CD8-positive, alpha-beta memory T cell (primary cell): ENCODE measurements at regions not wholly inside any gene's neighbourhood (a gene's known extent, or its start where the extent isn't known, plus 50 kb on each side); places are given as distances from the start of the nearest gene placed in this dataset.
"Not testable (repeated sequence)": the region's sequence is repeated elsewhere in the genome, so short reads cannot be mapped to it uniquely, and the experiment has no call there.

Experiments
- CTCF ChIA-PET: fragments of 350-600 bp; sonication (Branson Sonifier 250); formaldehyde crosslinking; loops from one replicate; lab custom pipeline; 2021; ENCODE audit warnings: antibody characterized with exemption; lab: Charles Lee
- POLR2A ChIA-PET: fragments of 350-600 bp; sonication (Branson Sonifier 250); formaldehyde crosslinking; loops from one replicate; lab custom pipeline; 2021; ENCODE audit warnings: antibody characterized with exemption; lab: Charles Lee
- DNase-seq, 5 donors: peaks; one replicate each; pipeline versions ENCODE4 v3.0.0 to v3.0.0-alpha.2; 2020 to 2022; ENCODE audit warnings: mixed read lengths in 1 of 5
- H3K27ac ChIP-seq: one replicate; pipeline ENCODE4 v1.7.0; 2013; ENCODE audit warnings: low read depth, mild to moderate bottlenecking, low read length, moderate library complexity
- H3K27me3 ChIP-seq: 2 replicates; pipeline ENCODE4 v1.7.0; 2013; ENCODE audit warnings: low read length, mild to moderate bottlenecking; ENCODE audit not compliant: insufficient read depth, poor library complexity, severe bottlenecking
- H3K36me3 ChIP-seq: 2 replicates; pipeline ENCODE4 v1.7.0; 2013; ENCODE audit warnings: mild to moderate bottlenecking, low read length, moderate library complexity; ENCODE audit not compliant: insufficient read depth
- H3K4me1 ChIP-seq: 2 replicates; pipeline ENCODE4 v1.7.0; 2013; ENCODE audit warnings: mild to moderate bottlenecking, low read length, moderate library complexity; ENCODE audit not compliant: insufficient read depth
- H3K4me3 ChIP-seq: 2 replicates; pipeline ENCODE4 v1.7.0; 2013; ENCODE audit warnings: mild to moderate bottlenecking, low read length
- H3K9me3 ChIP-seq: 2 replicates; pipeline ENCODE4 v1.7.0; 2013; ENCODE audit warnings: mild to moderate bottlenecking, low read length
- H3K27ac Mint-ChIP-seq, 8 donors: one replicate each; pipeline ENCODE4 v1.8.0; 2020 to 2021; ENCODE audit warnings: mixed read lengths in 8 of 8, mild to moderate bottlenecking in 6 of 8, inconsistent platforms in 3 of 8, moderate library complexity in 3 of 8
- H3K27me3 Mint-ChIP-seq, 2 donors: one replicate each; pipeline ENCODE4 v1.8.0; 2020 to 2021; ENCODE audit warnings: mixed read lengths in 2 of 2, mild to moderate bottlenecking in 1 of 2, moderate library complexity in 1 of 2
- H3K36me3 Mint-ChIP-seq, 3 donors: one replicate each; pipeline ENCODE4 v1.8.0; 2020 to 2021; ENCODE audit warnings: mixed read lengths in 3 of 3, inconsistent platforms in 1 of 3, mild to moderate bottlenecking in 1 of 3
- H3K4me1 Mint-ChIP-seq, 3 donors: one replicate each; pipeline ENCODE4 v1.8.0; 2020 to 2021; ENCODE audit warnings: mixed read lengths in 3 of 3, inconsistent platforms in 1 of 3, mild to moderate bottlenecking in 1 of 3
- H3K4me3 Mint-ChIP-seq, 7 donors: one replicate each; pipeline ENCODE4 v1.8.0; 2020 to 2021; ENCODE audit warnings: mixed read lengths in 7 of 7, mild to moderate bottlenecking in 6 of 7, moderate library complexity in 4 of 7, inconsistent platforms in 2 of 7
- H3K9me3 Mint-ChIP-seq, 5 donors: one replicate each; pipeline ENCODE4 v1.8.0; 2020 to 2022; ENCODE audit warnings: mixed read lengths in 5 of 5, mild to moderate bottlenecking in 3 of 5, moderate library complexity in 2 of 5, inconsistent platforms in 1 of 5

GRCh38 chr10:86579883-86580520, 58.4 kb upstream of the WAPL start:
- CTCF ChIA-PET: interaction anchor here (1.2 to 1.8 kb wide), 2 partner anchors 32 to 180 kb away, joined by 3 to 4 read pairs; no protein-coding TSS in a partner anchor
- H3K4me1 Mint-ChIP-seq: no peaks in the 10 kb centered on the region
- POLR2A ChIA-PET: no interaction called here
- H3K27me3 Mint-ChIP-seq: no peaks in the 10 kb centered on the region
- H3K9me3 Mint-ChIP-seq: no peaks in the 10 kb centered on the region
- peak overlapping the region in 1 of 8 donors; percentile 56 for H3K27ac Mint-ChIP-seq
- no peaks in the 10 kb centered on the region for H3K36me3 Mint-ChIP-seq
- Histone ChIP-seq H3K36me3 (no peaks in the 10 kb centered on the region), H3K9me3 (no peaks in the 10 kb centered on the region), H3K4me3 (no peak overlapping the region), H3K27me3 (no peaks in the 10 kb centered on the region), H3K4me1 (no peaks in the 10 kb centered on the region), H3K27ac (no peak overlapping the region)
- DNase-seq: no peak
- H3K4me3 Mint-ChIP-seq: no peak overlapping the region

- H3K36me3 ChIP-seq: no peaks in the 10 kb centered on the region
- no peaks in the 10 kb centered on the region for H3K36me3 Mint-ChIP-seq
- no peaks in the 10 kb centered on the region for H3K27me3 Mint-ChIP-seq
- H3K9me3 ChIP-seq: no peaks in the 10 kb centered on the region
- H3K27me3 ChIP-seq: no peaks in the 10 kb centered on the region
- no peaks in the 10 kb centered on the region for H3K9me3 Mint-ChIP-seq
- ChIA-PET POLR2A (no interaction called here), CTCF (interaction anchor here (1.2 to 1.8 kb wide), 2 partner anchors 33 to 180 kb away, joined by 3 to 4 read pairs; no protein-coding TSS in a partner anchor)
- no peak overlapping the region for H3K27ac ChIP-seq
- H3K4me3 Mint-ChIP-seq: no peak overlapping the region
- no peaks in the 10 kb centered on the region for H3K4me1 Mint-ChIP-seq
- no peak for DNase-seq
- no peak overlapping the region for H3K4me3 ChIP-seq
- H3K4me1 ChIP-seq: no peaks in the 10 kb centered on the region
- H3K27ac Mint-ChIP-seq: no peak overlapping the region
Measured at GRCh38 chr10:86580521-86580891, 58.9 kb upstream of the WAPL start.

- ChIA-PET POLR2A (interaction anchor here (2.0 kb wide), 1 partner anchor 184 kb away, joined by 11 read pairs; no protein-coding TSS in a partner anchor), CTCF (interaction anchor here (0.9 to 4.5 kb wide), 3 partner anchors 10 to 190 kb away, joined by 3 to 99 read pairs (median 3); no protein-coding TSS in a partner anchor)
- Mint-ChIP-seq H3K27ac (no peak overlapping the region), H3K27me3 (peaks cover 0 to 1% of the 10 kb centered on the region in 2 donors), H3K4me3 (no peak overlapping the region), H3K4me1 (no peaks in the 10 kb centered on the region), H3K9me3 (no peaks in the 10 kb centered on the region), H3K36me3 (no peaks in the 10 kb centered on the region)
- Histone ChIP-seq H3K4me3 (no peak overlapping the region), H3K27ac (no peak overlapping the region), H3K4me1 (no peaks in the 10 kb centered on the region), H3K36me3 (no peaks in the 10 kb centered on the region), H3K27me3 (no peaks in the 10 kb centered on the region), H3K9me3 (no peaks in the 10 kb centered on the region)
- DNase-seq: no peak
Measured at GRCh38 chr10:86583983-86584382, 62.4 kb upstream of the WAPL start.

- Histone ChIP-seq H3K27me3 (no peaks in the 10 kb centered on the region), H3K4me1 (no peaks in the 10 kb centered on the region), H3K9me3 (no peaks in the 10 kb centered on the region), H3K27ac (no peak overlapping the region), H3K4me3 (no peak overlapping the region), H3K36me3 (no peaks in the 10 kb centered on the region)
- ChIA-PET POLR2A (interaction anchor here (1.5 to 2.0 kb wide), 2 partner anchors 185 to 187 kb away, joined by 6 to 11 read pairs; no protein-coding TSS in a partner anchor), CTCF (interaction anchor here (0.6 to 4.5 kb wide), 12 partner anchors 9 to 194 kb away, joined by 3 to 99 read pairs (median 3); no protein-coding TSS in a partner anchor)
- peak overlapping the region in 1 of 8 donors; percentile 38 for H3K27ac Mint-ChIP-seq
- H3K27me3 Mint-ChIP-seq: peaks cover 0 to 2% of the 10 kb centered on the region in 2 donors
- H3K36me3 Mint-ChIP-seq: no peaks in the 10 kb centered on the region
- H3K4me3 Mint-ChIP-seq: no peak overlapping the region
- H3K9me3 Mint-ChIP-seq: no peaks in the 10 kb centered on the region
- no peaks in the 10 kb centered on the region for H3K4me1 Mint-ChIP-seq
- DNase-seq: peak; percentile 58 to 79 (median 59)
Measured at GRCh38 chr10:86585037-86585929, 63.7 kb upstream of the WAPL start.

- Mint-ChIP-seq H3K4me1 (no peaks in the 10 kb centered on the region), H3K4me3 (no peak overlapping the region), H3K27me3 (peaks cover 0 to 2% of the 10 kb centered on the region in 2 donors), H3K9me3 (no peaks in the 10 kb centered on the region), H3K27ac (no peak overlapping the region), H3K36me3 (no peaks in the 10 kb centered on the region)
- H3K36me3 ChIP-seq: no peaks in the 10 kb centered on the region
- H3K27ac ChIP-seq: no peak overlapping the region
- DNase-seq: no peak
- ChIA-PET POLR2A (no interaction called here), CTCF (interaction anchor here (1.6 to 4.5 kb wide), 2 partner anchors 186 to 195 kb away, joined by 6 to 99 read pairs; no protein-coding TSS in a partner anchor)
- no peak overlapping the region for H3K4me3 ChIP-seq
- no peaks in the 10 kb centered on the region for H3K27me3 ChIP-seq
- H3K4me1 ChIP-seq: no peaks in the 10 kb centered on the region
- no peaks in the 10 kb centered on the region for H3K9me3 ChIP-seq
Measured at GRCh38 chr10:86586516-86586915, 64.9 kb upstream of the WAPL start.

- H3K4me1 Mint-ChIP-seq, H3K4me3 Mint-ChIP-seq, H3K9me3 Mint-ChIP-seq, H3K27ac Mint-ChIP-seq, H3K36me3 ChIP-seq, DNase-seq, H3K27me3 Mint-ChIP-seq, H3K27me3 ChIP-seq, H3K4me1 ChIP-seq, H3K27ac ChIP-seq, H3K4me3 ChIP-seq, H3K9me3 ChIP-seq, H3K36me3 Mint-ChIP-seq, POLR2A ChIA-PET: not testable (repeated sequence)
- CTCF ChIA-PET: interaction anchor here (2.2 kb wide), 1 partner anchor 189 kb away, joined by 10 read pairs; no protein-coding TSS in a partner anchor
Measured at GRCh38 chr10:86588781-86589180, 65.6 kb upstream of the OPN4 start.

- H3K4me1 ChIP-seq: no peaks in the 10 kb centered on the region
- Mint-ChIP-seq H3K36me3 (no peaks in the 10 kb centered on the region), H3K27ac (no peak overlapping the region), H3K9me3 (no peaks in the 10 kb centered on the region), H3K4me1 (no peaks in the 10 kb centered on the region), H3K4me3 (no peak overlapping the region), H3K27me3 (peaks cover 0 to 3% of the 10 kb centered on the region in 2 donors)
- no peaks in the 10 kb centered on the region for H3K9me3 ChIP-seq
- no peak overlapping the region for H3K27ac ChIP-seq
- POLR2A ChIA-PET: no interaction called here
- no peak for DNase-seq
- CTCF ChIA-PET: no interaction called here
- H3K4me3 ChIP-seq: no peak overlapping the region
- no peaks in the 10 kb centered on the region for H3K36me3 ChIP-seq
- H3K27me3 ChIP-seq: no peaks in the 10 kb centered on the region
Measured at GRCh38 chr10:86591436-86591835, 62.9 kb upstream of the OPN4 start.

GRCh38 chr10:86592413-86592812, 61.9 kb upstream of the OPN4 start:
- CTCF ChIA-PET: no interaction called here
- POLR2A ChIA-PET: no interaction called here
- H3K27me3 Mint-ChIP-seq: peaks cover 0 to 3% of the 10 kb centered on the region in 2 donors
- no peaks in the 10 kb centered on the region for H3K4me1 Mint-ChIP-seq
- H3K4me3 Mint-ChIP-seq: no peak overlapping the region
- Histone ChIP-seq H3K27me3 (no peaks in the 10 kb centered on the region), H3K27ac (no peak overlapping the region), H3K4me3 (no peak overlapping the region), H3K36me3 (no peaks in the 10 kb centered on the region), H3K4me1 (no peaks in the 10 kb centered on the region), H3K9me3 (no peaks in the 10 kb centered on the region)
- H3K36me3 Mint-ChIP-seq: no peaks in the 10 kb centered on the region
- DNase-seq: no peak
- H3K9me3 Mint-ChIP-seq: no peaks in the 10 kb centered on the region
- no peak overlapping the region for H3K27ac Mint-ChIP-seq
